ENCODE measurements at regions not wholly inside any gene's neighbourhood (a gene's known extent, or its start where the extent isn't known, plus 50 kb on each side); places are given as distances from the start of the nearest gene placed in this dataset.
A peak's percentile ranks its signal among the peaks of the same experiment; 100 is the strongest.

DNA sequence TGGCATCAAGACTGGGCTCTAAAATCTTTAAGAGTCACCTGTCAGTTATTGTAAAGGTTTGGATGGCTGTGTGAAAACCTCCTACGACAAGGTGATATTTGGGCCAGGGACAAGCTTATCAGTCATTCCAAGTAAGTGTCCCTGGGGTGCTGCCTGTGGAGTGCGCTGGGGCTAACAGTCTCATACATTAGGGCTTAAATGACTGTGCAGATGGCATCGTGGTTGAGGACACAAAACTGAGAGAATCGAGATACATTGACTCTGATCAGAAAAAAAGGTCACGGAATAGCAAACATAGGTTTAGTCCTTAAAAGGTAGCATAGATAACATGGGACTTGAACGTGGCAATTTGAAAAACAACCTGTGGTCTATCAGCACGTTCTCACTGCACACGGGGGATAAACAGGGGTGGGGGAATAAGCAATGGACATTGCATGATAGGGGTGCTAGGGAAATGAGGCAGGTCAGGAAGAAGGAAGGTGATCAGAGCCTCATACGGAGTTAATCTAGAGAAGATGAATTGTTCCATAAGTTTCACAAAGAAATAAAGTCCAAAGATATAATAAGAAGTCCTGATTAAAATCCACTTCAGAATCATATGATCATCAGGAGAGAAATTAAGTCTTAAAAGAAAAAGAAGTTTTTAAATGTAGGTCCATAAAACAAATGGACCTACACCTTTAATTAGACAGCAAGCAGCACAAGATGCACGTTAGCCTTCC is 100.3 kb downstream of the DAD1 start (continued):
- TF ChIP-seq BACH1 (IDR thresholded peaks at IDR 0.05; ENCODE audit: borderline replicate concordance) = peak; percentile 0
- TF ChIP-seq, protein P1, sequence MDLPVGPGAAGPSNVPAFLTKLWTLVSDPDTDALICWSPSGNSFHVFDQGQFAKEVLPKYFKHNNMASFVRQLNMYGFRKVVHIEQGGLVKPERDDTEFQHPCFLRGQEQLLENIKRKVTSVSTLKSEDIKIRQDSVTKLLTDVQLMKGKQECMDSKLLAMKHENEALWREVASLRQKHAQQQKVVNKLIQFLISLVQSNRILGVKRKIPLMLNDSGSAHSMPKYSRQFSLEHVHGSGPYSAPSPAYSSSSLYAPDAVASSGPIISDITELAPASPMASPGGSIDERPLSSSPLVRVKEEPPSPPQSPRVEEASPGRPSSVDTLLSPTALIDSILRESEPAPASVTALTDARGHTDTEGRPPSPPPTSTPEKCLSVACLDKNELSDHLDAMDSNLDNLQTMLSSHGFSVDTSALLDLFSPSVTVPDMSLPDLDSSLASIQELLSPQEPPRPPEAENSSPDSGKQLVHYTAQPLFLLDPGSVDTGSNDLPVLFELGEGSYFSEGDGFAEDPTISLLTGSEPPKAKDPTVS (IDR thresholded peaks at IDR 0.05; ENCODE audit: low read depth, low read length) = no peak
- TF ChIP-seq, protein P2, sequence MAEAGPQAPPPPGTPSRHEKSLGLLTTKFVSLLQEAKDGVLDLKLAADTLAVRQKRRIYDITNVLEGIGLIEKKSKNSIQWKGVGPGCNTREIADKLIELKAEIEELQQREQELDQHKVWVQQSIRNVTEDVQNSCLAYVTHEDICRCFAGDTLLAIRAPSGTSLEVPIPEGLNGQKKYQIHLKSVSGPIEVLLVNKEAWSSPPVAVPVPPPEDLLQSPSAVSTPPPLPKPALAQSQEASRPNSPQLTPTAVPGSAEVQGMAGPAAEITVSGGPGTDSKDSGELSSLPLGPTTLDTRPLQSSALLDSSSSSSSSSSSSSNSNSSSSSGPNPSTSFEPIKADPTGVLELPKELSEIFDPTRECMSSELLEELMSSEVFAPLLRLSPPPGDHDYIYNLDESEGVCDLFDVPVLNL (IDR thresholded peaks at IDR 0.05; ENCODE audit: low read depth, low read length) = no peak
- TF ChIP-seq RAD21 (IDR thresholded peaks at IDR 0.05; ENCODE audit: insufficient read depth, low read depth, low read length) = no peak
- no peak; the same call in 1 of the 2 replicates for TF ChIP-seq RB1 (IDR thresholded peaks at IDR 0.05; ENCODE audit: borderline replicate concordance)
- TF ChIP-seq, protein P3, sequence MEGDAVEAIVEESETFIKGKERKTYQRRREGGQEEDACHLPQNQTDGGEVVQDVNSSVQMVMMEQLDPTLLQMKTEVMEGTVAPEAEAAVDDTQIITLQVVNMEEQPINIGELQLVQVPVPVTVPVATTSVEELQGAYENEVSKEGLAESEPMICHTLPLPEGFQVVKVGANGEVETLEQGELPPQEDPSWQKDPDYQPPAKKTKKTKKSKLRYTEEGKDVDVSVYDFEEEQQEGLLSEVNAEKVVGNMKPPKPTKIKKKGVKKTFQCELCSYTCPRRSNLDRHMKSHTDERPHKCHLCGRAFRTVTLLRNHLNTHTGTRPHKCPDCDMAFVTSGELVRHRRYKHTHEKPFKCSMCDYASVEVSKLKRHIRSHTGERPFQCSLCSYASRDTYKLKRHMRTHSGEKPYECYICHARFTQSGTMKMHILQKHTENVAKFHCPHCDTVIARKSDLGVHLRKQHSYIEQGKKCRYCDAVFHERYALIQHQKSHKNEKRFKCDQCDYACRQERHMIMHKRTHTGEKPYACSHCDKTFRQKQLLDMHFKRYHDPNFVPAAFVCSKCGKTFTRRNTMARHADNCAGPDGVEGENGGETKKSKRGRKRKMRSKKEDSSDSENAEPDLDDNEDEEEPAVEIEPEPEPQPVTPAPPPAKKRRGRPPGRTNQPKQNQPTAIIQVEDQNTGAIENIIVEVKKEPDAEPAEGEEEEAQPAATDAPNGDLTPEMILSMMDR (IDR thresholded peaks at IDR 0.05 in 2 of 3, conservative IDR thresholded peaks at IDR 0.05 in 1 of 3; ENCODE audit: control insufficient read depth in 2 of 3, extremely low read depth in 1 of 3, insufficient read depth in 1 of 3, low read depth in 3 of 3, low read length in 3 of 3) = no peak
- TF ChIP-seq KDM1A (IDR thresholded peaks at IDR 0.05; ENCODE audit: borderline replicate concordance) = no peak
- TF ChIP-seq, protein P4, sequence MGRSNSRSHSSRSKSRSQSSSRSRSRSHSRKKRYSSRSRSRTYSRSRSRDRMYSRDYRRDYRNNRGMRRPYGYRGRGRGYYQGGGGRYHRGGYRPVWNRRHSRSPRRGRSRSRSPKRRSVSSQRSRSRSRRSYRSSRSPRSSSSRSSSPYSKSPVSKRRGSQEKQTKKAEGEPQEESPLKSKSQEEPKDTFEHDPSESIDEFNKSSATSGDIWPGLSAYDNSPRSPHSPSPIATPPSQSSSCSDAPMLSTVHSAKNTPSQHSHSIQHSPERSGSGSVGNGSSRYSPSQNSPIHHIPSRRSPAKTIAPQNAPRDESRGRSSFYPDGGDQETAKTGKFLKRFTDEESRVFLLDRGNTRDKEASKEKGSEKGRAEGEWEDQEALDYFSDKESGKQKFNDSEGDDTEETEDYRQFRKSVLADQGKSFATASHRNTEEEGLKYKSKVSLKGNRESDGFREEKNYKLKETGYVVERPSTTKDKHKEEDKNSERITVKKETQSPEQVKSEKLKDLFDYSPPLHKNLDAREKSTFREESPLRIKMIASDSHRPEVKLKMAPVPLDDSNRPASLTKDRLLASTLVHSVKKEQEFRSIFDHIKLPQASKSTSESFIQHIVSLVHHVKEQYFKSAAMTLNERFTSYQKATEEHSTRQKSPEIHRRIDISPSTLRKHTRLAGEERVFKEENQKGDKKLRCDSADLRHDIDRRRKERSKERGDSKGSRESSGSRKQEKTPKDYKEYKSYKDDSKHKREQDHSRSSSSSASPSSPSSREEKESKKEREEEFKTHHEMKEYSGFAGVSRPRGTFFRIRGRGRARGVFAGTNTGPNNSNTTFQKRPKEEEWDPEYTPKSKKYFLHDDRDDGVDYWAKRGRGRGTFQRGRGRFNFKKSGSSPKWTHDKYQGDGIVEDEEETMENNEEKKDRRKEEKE (IDR thresholded peaks at IDR 0.05) = no peak
- TF ChIP-seq FOS (IDR thresholded peaks at IDR 0.05; ENCODE audit: borderline replicate concordance, extremely low read depth, insufficient read length) = no peak
- TF ChIP-seq, protein P5, sequence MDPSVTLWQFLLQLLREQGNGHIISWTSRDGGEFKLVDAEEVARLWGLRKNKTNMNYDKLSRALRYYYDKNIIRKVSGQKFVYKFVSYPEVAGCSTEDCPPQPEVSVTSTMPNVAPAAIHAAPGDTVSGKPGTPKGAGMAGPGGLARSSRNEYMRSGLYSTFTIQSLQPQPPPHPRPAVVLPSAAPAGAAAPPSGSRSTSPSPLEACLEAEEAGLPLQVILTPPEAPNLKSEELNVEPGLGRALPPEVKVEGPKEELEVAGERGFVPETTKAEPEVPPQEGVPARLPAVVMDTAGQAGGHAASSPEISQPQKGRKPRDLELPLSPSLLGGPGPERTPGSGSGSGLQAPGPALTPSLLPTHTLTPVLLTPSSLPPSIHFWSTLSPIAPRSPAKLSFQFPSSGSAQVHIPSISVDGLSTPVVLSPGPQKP (IDR thresholded peaks at IDR 0.05; ENCODE audit: low read depth, low read length) = no peak
- no peak for TF ChIP-seq CBX3 (IDR thresholded peaks at IDR 0.05; ENCODE audit: borderline replicate concordance, low read depth)
- no peak for TF ChIP-seq YY1 (IDR thresholded peaks at IDR 0.05; ENCODE audit: low read depth, low read length)
- TF ChIP-seq, protein P6, sequence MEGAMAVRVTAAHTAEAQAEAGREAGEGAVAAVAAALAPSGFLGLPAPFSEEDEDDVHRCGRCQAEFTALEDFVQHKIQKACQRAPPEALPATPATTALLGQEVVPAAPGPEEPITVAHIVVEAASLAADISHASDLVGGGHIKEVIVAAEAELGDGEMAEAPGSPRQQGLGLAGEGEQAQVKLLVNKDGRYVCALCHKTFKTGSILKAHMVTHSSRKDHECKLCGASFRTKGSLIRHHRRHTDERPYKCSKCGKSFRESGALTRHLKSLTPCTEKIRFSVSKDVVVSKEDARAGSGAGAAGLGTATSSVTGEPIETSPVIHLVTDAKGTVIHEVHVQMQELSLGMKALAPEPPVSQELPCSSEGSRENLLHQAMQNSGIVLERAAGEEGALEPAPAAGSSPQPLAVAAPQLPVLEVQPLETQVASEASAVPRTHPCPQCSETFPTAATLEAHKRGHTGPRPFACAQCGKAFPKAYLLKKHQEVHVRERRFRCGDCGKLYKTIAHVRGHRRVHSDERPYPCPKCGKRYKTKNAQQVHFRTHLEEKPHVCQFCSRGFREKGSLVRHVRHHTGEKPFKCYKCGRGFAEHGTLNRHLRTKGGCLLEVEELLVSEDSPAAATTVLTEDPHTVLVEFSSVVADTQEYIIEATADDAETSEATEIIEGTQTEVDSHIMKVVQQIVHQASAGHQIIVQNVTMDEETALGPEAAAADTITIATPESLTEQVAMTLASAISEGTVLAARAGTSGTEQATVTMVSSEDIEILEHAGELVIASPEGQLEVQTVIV (IDR thresholded peaks at IDR 0.05; ENCODE audit: borderline replicate concordance, partially characterized antibody) = no peak
- TF ChIP-seq GABPA (IDR thresholded peaks at IDR 0.05; ENCODE audit: low read depth) = no peak
- TF ChIP-seq EGR1 (IDR thresholded peaks at IDR 0.05; ENCODE audit: borderline replicate concordance in 1 of 2, low read depth in 2 of 2, low read length in 2 of 2) = no peak
- TF ChIP-seq SIX5 (IDR thresholded peaks at IDR 0.05; ENCODE audit: low read depth, low read length, severe bottlenecking) = no peak
